HCT116 (cell line): ENCODE measurements at regions not wholly inside any gene's neighbourhood (a gene's known extent, or its start where the extent isn't known, plus 50 kb on each side); places are given as distances from the start of the nearest gene placed in this dataset.

ENCODE experiments used
- ATAC-seq: fragments of 200-7000 bp; cut with Tn5 transposase; 2 replicates; pipeline ENCODE4 v1.9.1; 2020; ENCODE audit warnings: mild to moderate bottlenecking, moderate library complexity
- BruUV-seq: library from RNA; stranded (reverse); fragments of 400-500 nt; replicated peaks from 2 replicates; lab custom pipeline; 2021; lab: Mats Ljungman, UMichigan
- CTCF ChIA-PET: fragments of 300-600 bp; sonication (Branson Sonifier 250); formaldehyde crosslinking; loops from one replicate; lab custom pipeline; 2021; ENCODE audit warnings: antibody characterized with exemption; lab: Charles Lee
- POLR2A ChIA-PET: fragments of 300-600, 350-600 bp; sonication (Branson Sonifier 250); formaldehyde crosslinking; loops from one replicate; lab custom pipeline; 2021; ENCODE audit warnings: antibody characterized with exemption; lab: Charles Lee
- RAD21 ChIA-PET, 2 experiments: fragments of 300-600 bp; sonication (Branson Sonifier 250); formaldehyde crosslinking; loops; one replicate each; lab custom pipeline; 2023; ENCODE audit warnings: low total read pairs in 2 of 2; ENCODE audit not compliant: uncharacterized antibody in 2 of 2, unreplicated experiment in 2 of 2, low non-redundant PET in 1 of 2; lab: Charles Lee
- DNase-seq: peaks from one replicate; pipeline ENCODE4 v3.0.0-alpha.2; 2010; ENCODE audit warnings: low read depth, low spot score
- H2AFZ ChIP-seq: fragments of 200-600 bp; shearing (Covaris generic), sonication (generic); 2 replicates; pipeline ENCODE4 v1.6.1; 2017; ENCODE audit warnings: low read depth, mixed run types, mixed read lengths, antibody characterized with exemption, low read length; ENCODE audit not compliant: poor library complexity, severe bottlenecking
- H3K27ac ChIP-seq: 2 replicates; pipeline ENCODE4 v1.5.1; 2012; ENCODE audit warnings: low read depth, low read length
- H3K27me3 ChIP-seq: fragments of 200-600 bp; sonication (generic); 2 replicates; pipeline ENCODE4 v1.6.1; 2016; ENCODE audit warnings: mixed run types, low read length, mixed read lengths; ENCODE audit not compliant: insufficient read depth
- H3K36me3 ChIP-seq, 2 experiments: fragments of 200-500 bp in 1 of 2; fragments of 200-600 bp in 1 of 2; sonication (Bioruptor generic) in 1 of 2; sonication (generic) in 1 of 2; 2 replicates each; pipeline versions ENCODE4 v1.5.1 to v1.6.1; 2014 to 2016; ENCODE audit warnings: low read length in 2 of 2, inconsistent platforms in 1 of 2, mixed read lengths in 1 of 2, mixed run types in 1 of 2; ENCODE audit not compliant: insufficient read depth in 2 of 2, control insufficient read depth in 1 of 2
- H3K4me1 ChIP-seq, 2 experiments: fragments of 200-600 bp in 1 of 2; sonication (generic) in 1 of 2; 2 replicates each; pipeline versions ENCODE4 v1.5.1 to v1.6.1; 2012 to 2017; ENCODE audit warnings: low read length in 2 of 2, inconsistent platforms in 1 of 2, mild to moderate bottlenecking in 1 of 2, mixed read lengths in 1 of 2, mixed run types in 1 of 2, moderate library complexity in 1 of 2; ENCODE audit not compliant: insufficient read depth in 2 of 2, control insufficient read depth in 1 of 2
- H3K4me2 ChIP-seq: fragments of 200-600 bp; sonication (generic); 2 replicates; pipeline ENCODE4 v1.6.1; 2017; ENCODE audit warnings: mixed run types, low read length, mixed read lengths
- H3K4me3 ChIP-seq, 2 experiments: fragments of 200-600 bp in 1 of 2; sonication (generic) in 1 of 2; replicated peaks in 1 of 2; 2 replicates each; pipeline ENCODE4 v1.5.1; 2011 to 2016; ENCODE audit warnings: low read length in 2 of 2, control low read depth in 1 of 2, low read depth in 1 of 2, mild to moderate bottlenecking in 1 of 2, mixed read lengths in 1 of 2, mixed run types in 1 of 2
- H3K79me2 ChIP-seq: fragments of 200-600 bp; sonication (generic); 2 replicates; pipeline ENCODE4 v1.6.1; 2017; ENCODE audit warnings: mild to moderate bottlenecking, mixed run types, low read length, moderate library complexity, mixed read lengths; ENCODE audit not compliant: insufficient read depth
- H3K9ac ChIP-seq: fragments of 200-600 bp; sonication (generic); 2 replicates; pipeline ENCODE4 v1.6.1; 2016; ENCODE audit warnings: low read length, mixed read lengths
- H3K9me2 ChIP-seq: fragments of 200-600 bp; sonication (generic), shearing (Covaris generic); 2 replicates; pipeline ENCODE4 v1.6.1; 2017; ENCODE audit warnings: mixed run types, mild to moderate bottlenecking, moderate library complexity; ENCODE audit not compliant: insufficient read depth
- H3K9me3 ChIP-seq, 2 experiments: fragments of 200-500 bp in 1 of 2; fragments of 200-600 bp in 1 of 2; sonication (Bioruptor generic) in 1 of 2; sonication (generic) in 1 of 2; 2 replicates each; pipeline ENCODE4 v1.6.1; 2014 to 2017; ENCODE audit warnings: low read length in 2 of 2, mixed read lengths in 2 of 2, inconsistent platforms in 1 of 2, low read depth in 1 of 2, mild to moderate bottlenecking in 1 of 2, mixed run types in 1 of 2, moderate library complexity in 1 of 2; ENCODE audit not compliant: control insufficient read depth in 1 of 2, insufficient read depth in 1 of 2
- H4K20me1 ChIP-seq: fragments of 200-600 bp; sonication (generic), shearing (Covaris generic); 2 replicates; pipeline ENCODE4 v1.6.1; 2017; ENCODE audit warnings: mixed run types, mild to moderate bottlenecking, moderate library complexity; ENCODE audit not compliant: insufficient read depth
- CBX3 ChIP-seq: IDR thresholded peaks from 2 replicates; pipeline ENCODE4 v1.6.1; 2012; ENCODE audit warnings: low read depth
- CTCF ChIP-seq, 3 experiments: fragments of 200-600 bp in 1 of 3; sonication (generic) in 1 of 3; IDR thresholded peaks in 2 of 3; conservative IDR thresholded peaks in 1 of 3; 2 replicates each; pipeline ENCODE4 v1.5.1; 2012 to 2017; ENCODE audit warnings: low read depth in 2 of 3, low read length in 2 of 3, antibody characterized with exemption in 1 of 3, borderline replicate concordance in 1 of 3, control low read depth in 1 of 3, mild to moderate bottlenecking in 1 of 3, mixed read lengths in 1 of 3, mixed run types in 1 of 3, moderate library complexity in 1 of 3; ENCODE audit not compliant: insufficient read depth in 1 of 3
- EGR1 ChIP-seq: IDR thresholded peaks from 2 replicates; pipeline ENCODE4 v1.6.1; 2012; ENCODE audit warnings: low read depth
- ELF1 ChIP-seq: IDR thresholded peaks from 2 replicates; pipeline ENCODE4 v1.6.1; 2012; ENCODE audit warnings: low read depth, borderline replicate concordance
- JUND ChIP-seq: IDR thresholded peaks from 2 replicates; pipeline ENCODE4 v1.6.1; 2012
- POLR2A ChIP-seq: IDR thresholded peaks from 2 replicates; pipeline ENCODE4 v1.7.0; 2011; ENCODE audit warnings: borderline replicate concordance; ENCODE audit not compliant: insufficient read depth, insufficient read length; ENCODE audit errors: extremely low read depth
- POLR2AphosphoS5 ChIP-seq: IDR thresholded peaks from 2 replicates; pipeline ENCODE4 v1.6.1; 2011; ENCODE audit warnings: mild to moderate bottlenecking, low read depth, low read length, moderate library complexity
- RAD21 ChIP-seq: IDR thresholded peaks from 2 replicates; pipeline ENCODE4 v1.6.1; 2012; ENCODE audit warnings: low read depth, mild to moderate bottlenecking
- REST ChIP-seq: IDR thresholded peaks from 2 replicates; pipeline ENCODE4 v1.6.1; 2012; ENCODE audit warnings: low read depth
- SIN3A ChIP-seq: IDR thresholded peaks from 2 replicates; pipeline ENCODE4 v1.6.1; 2012; ENCODE audit warnings: low read depth
- SP1 ChIP-seq: IDR thresholded peaks from 2 replicates; pipeline ENCODE4 v1.6.1; 2012; ENCODE audit warnings: low read depth
- SRF ChIP-seq: IDR thresholded peaks from 2 replicates; pipeline ENCODE4 v1.6.1; 2012; ENCODE audit warnings: low read depth
- TCF7L2 ChIP-seq: IDR thresholded peaks from 2 replicates; pipeline ENCODE4 v1.7.0; 2011; ENCODE audit warnings: borderline replicate concordance, inconsistent platforms; ENCODE audit not compliant: insufficient read depth, insufficient read length; ENCODE audit errors: extremely low read depth
- YY1 ChIP-seq: IDR thresholded peaks from 2 replicates; pipeline ENCODE4 v1.6.1; 2011; ENCODE audit warnings: low read length, low read depth, moderate library complexity, mild to moderate bottlenecking; ENCODE audit not compliant: insufficient replicate concordance; ENCODE audit errors: extremely low read depth
- ZFX ChIP-seq: fragments of 450-650 bp; IDR thresholded peaks from 2 replicates; pipeline ENCODE4 v1.6.1; 2017
- ZNF274 ChIP-seq: fragments of 200-500 bp; sonication (Bioruptor generic); IDR thresholded peaks from 2 replicates; pipeline ENCODE4 v1.6.1; 2014; ENCODE audit warnings: mild to moderate bottlenecking, low read depth, low read length, inconsistent platforms
- intact Hi-C: fragments of 100-400 bp; cut with micrococcal nuclease; formaldehyde crosslinking; loops from 2 replicates; pipeline ENCODE4 v1.10.0; 2022
- TF ChIP-seq, protein P1 (sequence below): IDR thresholded peaks from 2 replicates; pipeline ENCODE4 v1.6.1; 2012
- TF ChIP-seq, protein P2 (sequence below): IDR thresholded peaks from 2 replicates; pipeline ENCODE4 v1.6.1; 2012
- TF ChIP-seq, protein P3 (sequence below): IDR thresholded peaks from 2 replicates; pipeline ENCODE4 v1.6.1; 2011; ENCODE audit warnings: mild to moderate bottlenecking, low read length, moderate library complexity; ENCODE audit not compliant: insufficient replicate concordance; ENCODE audit errors: extremely low read depth

GRCh38 chr2:47310801-47311560 is 58.1 kb upstream of the EPCAM start:
- RAD21 ChIA-PET = no interaction called here
- H3K36me3 ChIP-seq = no peaks in the 10 kb centered on the region
- H3K27ac ChIP-seq = no peak overlapping the region
- H3K9me3 ChIP-seq = no peaks in the 10 kb centered on the region
- no peaks in the 10 kb centered on the region for H3K79me2 ChIP-seq
- no peaks in the 10 kb centered on the region for H3K27me3 ChIP-seq
- TF ChIP-seq RAD21 = no peak
- no peak for TF ChIP-seq TCF7L2
- no peak for TF ChIP-seq POLR2AphosphoS5
- TF ChIP-seq CTCF (IDR thresholded peaks at IDR 0.05 in 2 of 3, conservative IDR thresholded peaks at IDR 0.05 in 1 of 3; ENCODE audit: borderline replicate concordance in 1 of 3, insufficient read depth in 1 of 3, low read depth in 2 of 3, low read length in 2 of 3) = no peak
- no peak for TF ChIP-seq POLR2A
- no peak for TF ChIP-seq ZFX
- TF ChIP-seq, protein P1, sequence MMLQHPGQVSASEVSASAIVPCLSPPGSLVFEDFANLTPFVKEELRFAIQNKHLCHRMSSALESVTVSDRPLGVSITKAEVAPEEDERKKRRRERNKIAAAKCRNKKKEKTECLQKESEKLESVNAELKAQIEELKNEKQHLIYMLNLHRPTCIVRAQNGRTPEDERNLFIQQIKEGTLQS = no peak
- no peak for TF ChIP-seq JUND
- no peak for TF ChIP-seq CBX3
- TF ChIP-seq SP1 = no peak
- no peak for TF ChIP-seq SRF
- TF ChIP-seq EGR1 = no peak
- no peak for TF ChIP-seq ELF1
- no peak for TF ChIP-seq REST
- TF ChIP-seq YY1 = no peak
- TF ChIP-seq, protein P2, sequence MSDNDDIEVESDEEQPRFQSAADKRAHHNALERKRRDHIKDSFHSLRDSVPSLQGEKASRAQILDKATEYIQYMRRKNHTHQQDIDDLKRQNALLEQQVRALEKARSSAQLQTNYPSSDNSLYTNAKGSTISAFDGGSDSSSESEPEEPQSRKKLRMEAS = no peak
- no peak for TF ChIP-seq SIN3A
- TF ChIP-seq, protein P3, sequence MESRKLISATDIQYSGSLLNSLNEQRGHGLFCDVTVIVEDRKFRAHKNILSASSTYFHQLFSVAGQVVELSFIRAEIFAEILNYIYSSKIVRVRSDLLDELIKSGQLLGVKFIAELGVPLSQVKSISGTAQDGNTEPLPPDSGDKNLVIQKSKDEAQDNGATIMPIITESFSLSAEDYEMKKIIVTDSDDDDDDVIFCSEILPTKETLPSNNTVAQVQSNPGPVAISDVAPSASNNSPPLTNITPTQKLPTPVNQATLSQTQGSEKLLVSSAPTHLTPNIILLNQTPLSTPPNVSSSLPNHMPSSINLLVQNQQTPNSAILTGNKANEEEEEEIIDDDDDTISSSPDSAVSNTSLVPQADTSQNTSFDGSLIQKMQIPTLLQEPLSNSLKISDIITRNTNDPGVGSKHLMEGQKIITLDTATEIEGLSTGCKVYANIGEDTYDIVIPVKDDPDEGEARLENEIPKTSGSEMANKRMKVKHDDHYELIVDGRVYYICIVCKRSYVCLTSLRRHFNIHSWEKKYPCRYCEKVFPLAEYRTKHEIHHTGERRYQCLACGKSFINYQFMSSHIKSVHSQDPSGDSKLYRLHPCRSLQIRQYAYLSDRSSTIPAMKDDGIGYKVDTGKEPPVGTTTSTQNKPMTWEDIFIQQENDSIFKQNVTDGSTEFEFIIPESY = no peak
- no peak for TF ChIP-seq ZNF274
- H3K9me2 ChIP-seq = no peaks in the 10 kb centered on the region
- no peak overlapping the region for H3K9ac ChIP-seq
- H3K4me2 ChIP-seq = no peak overlapping the region
- CTCF ChIA-PET = no interaction called here
- H3K4me1 ChIP-seq = peaks cover 16 to 20% of the 10 kb centered on the region in 2 experiments; a peak in 3 of 4 replicates
- H3K4me3 ChIP-seq = no peak overlapping the region
- POLR2A ChIA-PET = no interaction called here
- ATAC-seq = no peak
- H2AFZ ChIP-seq = no peak overlapping the region
- DNase-seq = no peak
- BruUV-seq = no TSS peak
- intact Hi-C loops = no loop called here
- H4K20me1 ChIP-seq = no peaks in the 10 kb centered on the region
